Suprapubic skin (tissue), 4 donors: ENCODE measurements at regions not wholly inside any gene's neighbourhood (a gene's known extent, or its start where the extent isn't known, plus 50 kb on each side); places are given as distances from the start of the nearest gene placed in this dataset.

ENCODE experiments used
- CTCF ChIP-seq, 2 donors: fragments of 200-600 bp in 1 of 2; fragments of 450-650 bp in 1 of 2; sonication (generic) in 1 of 2; IDR thresholded peaks; one replicate each; pipeline ENCODE4 v1.5.1; 2016 to 2019; ENCODE audit warnings: antibody characterized with exemption in 2 of 2, mild to moderate bottlenecking in 1 of 2, moderate library complexity in 1 of 2
- EP300 ChIP-seq: sonication (generic); formaldehyde crosslinking; IDR thresholded peaks from one replicate; pipeline ENCODE4 v1.6.1; 2017; ENCODE audit warnings: antibody characterized with exemption
- POLR2A ChIP-seq, 2 donors: fragments of 450-650 bp; IDR thresholded peaks; one replicate each; pipeline ENCODE4 v1.6.1; 2017; ENCODE audit warnings: antibody characterized with exemption in 2 of 2, mild to moderate bottlenecking in 2 of 2, moderate library complexity in 2 of 2
- POLR2AphosphoS5 ChIP-seq, 3 donors: sonication (generic); formaldehyde crosslinking; IDR thresholded peaks; one replicate each; pipeline ENCODE4 v1.6.1; 2017; ENCODE audit warnings: antibody characterized with exemption in 3 of 3

- no peak for TF ChIP-seq POLR2AphosphoS5 (IDR thresholded peaks at IDR 0.05)
- TF ChIP-seq CTCF (IDR thresholded peaks at IDR 0.05) = no peak
- TF ChIP-seq EP300 = no peak
- TF ChIP-seq POLR2A (IDR thresholded peaks at IDR 0.05) = no peak
These were observed 82.9 kb upstream of the CPM start for GRCh38 chr12:69015831-69016230.
